ENCODE measurements at regions not wholly inside any gene's neighbourhood (a gene's known extent, or its start where the extent isn't known, plus 50 kb on each side); places are given as distances from the start of the nearest gene placed in this dataset.

GRCh38 chr7:35386082-35386815 lies 132.3 kb upstream of the TBX20 start:
- no peak overlapping the region for H3K27ac ChIP-seq
- no peak for DNase-seq

GRCh38 chr7:35384761-35385700 lies 131.1 kb upstream of the TBX20 start:
- no peaks in the 10 kb centered on the region for H3K36me3 ChIP-seq
- intact Hi-C loops (cut with DNase I) = no loop called here
- H3K4me1 ChIP-seq = no peaks in the 10 kb centered on the region
- H3K9me3 ChIP-seq = no peaks in the 10 kb centered on the region
- H3K27ac ChIP-seq = no peak overlapping the region
- no peak overlapping the region for H3K4me3 ChIP-seq
- ATAC-seq (no peak), DNase-seq (peak in 2 of 4 donors; percentile 26 to 53)
- H3K27me3 ChIP-seq = no peaks in the 10 kb centered on the region
- TF ChIP-seq, protein P1, sequence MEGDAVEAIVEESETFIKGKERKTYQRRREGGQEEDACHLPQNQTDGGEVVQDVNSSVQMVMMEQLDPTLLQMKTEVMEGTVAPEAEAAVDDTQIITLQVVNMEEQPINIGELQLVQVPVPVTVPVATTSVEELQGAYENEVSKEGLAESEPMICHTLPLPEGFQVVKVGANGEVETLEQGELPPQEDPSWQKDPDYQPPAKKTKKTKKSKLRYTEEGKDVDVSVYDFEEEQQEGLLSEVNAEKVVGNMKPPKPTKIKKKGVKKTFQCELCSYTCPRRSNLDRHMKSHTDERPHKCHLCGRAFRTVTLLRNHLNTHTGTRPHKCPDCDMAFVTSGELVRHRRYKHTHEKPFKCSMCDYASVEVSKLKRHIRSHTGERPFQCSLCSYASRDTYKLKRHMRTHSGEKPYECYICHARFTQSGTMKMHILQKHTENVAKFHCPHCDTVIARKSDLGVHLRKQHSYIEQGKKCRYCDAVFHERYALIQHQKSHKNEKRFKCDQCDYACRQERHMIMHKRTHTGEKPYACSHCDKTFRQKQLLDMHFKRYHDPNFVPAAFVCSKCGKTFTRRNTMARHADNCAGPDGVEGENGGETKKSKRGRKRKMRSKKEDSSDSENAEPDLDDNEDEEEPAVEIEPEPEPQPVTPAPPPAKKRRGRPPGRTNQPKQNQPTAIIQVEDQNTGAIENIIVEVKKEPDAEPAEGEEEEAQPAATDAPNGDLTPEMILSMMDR (IDR thresholded peaks at IDR 0.05) = no peak

More at GRCh38 chr7:35386082-35386815, 132.3 kb upstream of the TBX20 start:
- TF ChIP-seq, protein P1 (IDR thresholded peaks at IDR 0.05) = no peak
- intact Hi-C loops (cut with DNase I) = no loop called here
- Histone ChIP-seq H3K9me3 (no peaks in the 10 kb centered on the region), H3K4me1 (no peaks in the 10 kb centered on the region), H3K36me3 (no peaks in the 10 kb centered on the region), H3K4me3 (no peak overlapping the region), H3K27me3 (no peaks in the 10 kb centered on the region)
- no peak for ATAC-seq

DNA sequence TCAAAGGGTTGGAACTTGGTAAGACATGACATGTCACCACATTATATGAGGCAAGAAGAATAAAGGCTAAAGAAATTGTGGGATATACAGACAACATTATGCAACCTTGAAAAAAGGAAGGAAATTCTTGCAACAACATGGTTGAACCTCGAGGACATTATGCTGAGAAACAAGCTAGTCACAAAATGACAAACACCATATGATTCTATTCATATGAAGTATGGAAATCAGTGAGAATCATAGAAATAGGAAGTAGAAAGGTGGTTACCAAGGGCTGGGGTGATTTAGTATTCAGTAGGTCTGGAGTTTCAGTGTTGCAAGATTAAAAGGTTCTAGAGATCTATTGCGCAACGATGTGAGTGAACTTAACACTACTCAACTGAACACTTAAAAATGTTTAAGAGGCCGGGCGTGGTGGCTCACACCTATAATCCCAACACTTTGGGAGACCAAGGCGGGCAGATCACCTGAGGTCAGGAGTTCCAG lies 126.9 kb upstream of the TBX20 start:
- Histone ChIP-seq H3K9me3 (no peaks in the 10 kb centered on the region), H3K4me3 (no peak overlapping the region), H3K36me3 (no peaks in the 10 kb centered on the region), H3K27me3 (no peaks in the 10 kb centered on the region), H3K27ac (no peak overlapping the region), H3K4me1 (no peaks in the 10 kb centered on the region)
- TF ChIP-seq, protein P1 (IDR thresholded peaks at IDR 0.05) = no peak
- intact Hi-C loops (cut with DNase I) = no loop called here
- DNase-seq (peak in 2 of 4 donors; percentile 24 to 39), ATAC-seq (peak; percentile 89)

DNA sequence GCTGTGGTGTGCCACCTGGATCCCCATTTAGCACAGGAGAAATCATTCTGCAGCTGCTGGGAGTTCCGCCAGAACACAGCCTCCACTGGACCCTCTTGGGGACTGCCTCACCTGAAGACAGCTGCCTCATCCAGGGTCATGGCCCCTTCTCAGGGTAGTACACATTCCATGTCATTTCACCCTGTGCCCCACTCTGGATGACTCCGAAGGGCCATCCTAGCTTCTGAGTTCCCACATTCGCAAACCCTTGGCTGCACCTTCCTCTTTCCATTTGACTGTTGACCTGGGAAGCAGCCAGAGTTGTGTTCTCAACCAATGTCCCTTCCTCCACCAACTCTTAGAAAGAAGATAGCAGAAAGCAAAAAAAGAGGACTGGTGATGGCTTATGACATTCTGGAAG lies 125.6 kb upstream of the TBX20 start:
- H3K9me3 ChIP-seq = no peaks in the 10 kb centered on the region
- H3K4me3 ChIP-seq = no peak overlapping the region
- H3K36me3 ChIP-seq = no peaks in the 10 kb centered on the region
- ATAC-seq (no peak), DNase-seq (no peak)
- no peaks in the 10 kb centered on the region for H3K27me3 ChIP-seq
- intact Hi-C loops (cut with DNase I) = no loop called here
- no peak overlapping the region for H3K27ac ChIP-seq
- TF ChIP-seq, protein P1 (IDR thresholded peaks at IDR 0.05) = no peak
- no peaks in the 10 kb centered on the region for H3K4me1 ChIP-seq

GRCh38 chr7:35375516-35375915 lies 121.6 kb upstream of the TBX20 start:
- no peak overlapping the region for H3K4me3 ChIP-seq
- H3K36me3 ChIP-seq = no peaks in the 10 kb centered on the region
- no peaks in the 10 kb centered on the region for H3K4me1 ChIP-seq
- H3K27me3 ChIP-seq = no peaks in the 10 kb centered on the region
- DNase-seq (no peak), ATAC-seq (no peak)
- intact Hi-C loops (cut with DNase I) = no loop called here
- no peak overlapping the region for H3K27ac ChIP-seq
- H3K9me3 ChIP-seq = no peaks in the 10 kb centered on the region
- TF ChIP-seq, protein P1 (IDR thresholded peaks at IDR 0.05) = no peak
